ENCODE measurements at regions not wholly inside any gene's neighbourhood (a gene's known extent, or its start where the extent isn't known, plus 50 kb on each side); places are given as distances from the start of the nearest gene placed in this dataset.

DNA sequence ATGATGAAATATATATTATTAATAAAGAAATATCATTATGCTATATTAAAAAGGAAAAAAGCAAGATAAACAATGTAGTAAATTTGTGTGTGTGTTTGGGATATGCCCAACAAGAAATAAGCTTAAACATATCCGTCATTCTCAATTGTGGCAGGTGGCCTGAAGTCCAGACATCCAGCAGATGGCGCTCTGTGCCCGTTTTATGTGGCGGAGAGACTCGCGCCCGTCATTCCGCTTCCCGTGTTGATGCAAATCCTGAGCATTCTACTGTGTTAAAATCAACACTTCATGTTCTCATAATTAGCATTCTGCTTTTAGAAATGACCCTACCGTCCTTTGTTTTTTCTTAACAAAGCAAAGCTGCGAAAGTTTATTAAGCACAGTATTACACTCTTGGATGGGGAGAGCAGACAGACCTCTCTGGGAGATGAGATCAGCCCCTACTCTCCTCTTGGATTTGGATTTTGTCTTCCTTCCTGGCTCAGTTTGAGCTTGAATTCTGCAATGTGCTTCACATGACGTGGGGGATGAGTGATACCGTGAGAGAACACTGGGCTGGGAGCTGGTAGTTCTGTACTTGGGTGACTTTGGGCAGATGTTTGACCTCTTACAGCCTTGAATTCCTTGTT is 125.8 kb downstream of the MCHR2 start:
- TF ChIP-seq, protein P1, sequence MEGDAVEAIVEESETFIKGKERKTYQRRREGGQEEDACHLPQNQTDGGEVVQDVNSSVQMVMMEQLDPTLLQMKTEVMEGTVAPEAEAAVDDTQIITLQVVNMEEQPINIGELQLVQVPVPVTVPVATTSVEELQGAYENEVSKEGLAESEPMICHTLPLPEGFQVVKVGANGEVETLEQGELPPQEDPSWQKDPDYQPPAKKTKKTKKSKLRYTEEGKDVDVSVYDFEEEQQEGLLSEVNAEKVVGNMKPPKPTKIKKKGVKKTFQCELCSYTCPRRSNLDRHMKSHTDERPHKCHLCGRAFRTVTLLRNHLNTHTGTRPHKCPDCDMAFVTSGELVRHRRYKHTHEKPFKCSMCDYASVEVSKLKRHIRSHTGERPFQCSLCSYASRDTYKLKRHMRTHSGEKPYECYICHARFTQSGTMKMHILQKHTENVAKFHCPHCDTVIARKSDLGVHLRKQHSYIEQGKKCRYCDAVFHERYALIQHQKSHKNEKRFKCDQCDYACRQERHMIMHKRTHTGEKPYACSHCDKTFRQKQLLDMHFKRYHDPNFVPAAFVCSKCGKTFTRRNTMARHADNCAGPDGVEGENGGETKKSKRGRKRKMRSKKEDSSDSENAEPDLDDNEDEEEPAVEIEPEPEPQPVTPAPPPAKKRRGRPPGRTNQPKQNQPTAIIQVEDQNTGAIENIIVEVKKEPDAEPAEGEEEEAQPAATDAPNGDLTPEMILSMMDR (IDR thresholded peaks at IDR 0.05; ENCODE audit: insufficient read depth, low read length), result peak; percentile 76
- no peak for TF ChIP-seq POLR2AphosphoS5 (IDR thresholded peaks at IDR 0.05; ENCODE audit: low read depth)

All from HL-60 (cell line).